Adrenal gland (tissue), 9 donors: ENCODE measurements at regions not wholly inside any gene's neighbourhood (a gene's known extent, or its start where the extent isn't known, plus 50 kb on each side); places are given as distances from the start of the nearest gene placed in this dataset.

Experiments used
- DNase-seq, 7 donors: peaks; one replicate each; pipeline ENCODE4 v3.0.0-alpha.2; 2019 to 2020
- H3K27ac ChIP-seq, 5 donors: fragments of 200-600 bp; sonication (generic) in 4 of 5; 1 replicate in 3 of 5; 2 replicates in 2 of 5; pipeline versions ENCODE4 v1.5.1 to v1.8.0; 2016 to 2020; ENCODE audit warnings: mild to moderate bottlenecking in 1 of 5
- H3K27me3 ChIP-seq: fragments of 200-600 bp; 2 replicates; pipeline ENCODE4 v1.8.0; 2021
- H3K36me3 ChIP-seq, 2 donors: fragments of 200-600 bp; replicated peaks in 1 of 2; 1 replicate in 1 of 2; 2 replicates in 1 of 2; pipeline versions ENCODE4 v1.5.1 to v1.8.0; 2018 to 2022
- H3K4me1 ChIP-seq, 2 donors: fragments of 200-600 bp; replicated peaks in 1 of 2; 1 replicate in 1 of 2; 2 replicates in 1 of 2; pipeline versions ENCODE4 v1.5.1 to v1.8.0; 2018 to 2021
- H3K4me3 ChIP-seq, 4 donors: fragments of 200-600 bp; sonication (generic) in 3 of 4; one replicate each; pipeline ENCODE4 v1.5.1; 2016 to 2018
- H3K9me3 ChIP-seq, 3 donors: fragments of 200-600 bp; sonication (generic) in 1 of 3; replicated peaks in 1 of 3; 1 replicate in 2 of 3; 2 replicates in 1 of 3; pipeline versions ENCODE4 v1.5.1 to v1.8.0; 2016 to 2021
- POLR2A ChIP-seq, 2 donors: fragments of 450-650 bp; IDR thresholded peaks; one replicate each; pipeline ENCODE4 v1.6.1; 2017; ENCODE audit warnings: antibody characterized with exemption in 2 of 2, mild to moderate bottlenecking in 2 of 2, moderate library complexity in 1 of 2
- WGBS, 4 donors: extraction: QIAGEN DNeasy Blood & Tissue Kit in 2 of 4; methylation state at CpG; one replicate each; pipeline versions ENCODE4 v1.1.5 to v1.1.7; 2013 to 2017; 5-methylcytosine and 5-hydroxymethylcytosine counted together
- intact Hi-C, 2 donors: fragments of 100-400 bp; cut with DNase I; formaldehyde crosslinking; loops; one replicate each; pipeline versions ENCODE4 v1.14.1 to v1.15.0; 2022 to 2023
- TF ChIP-seq, protein P1 (sequence below), 6 experiments: fragments of 450-650 bp in 4 of 6; fragments of 200-600 bp in 2 of 6; sonication (generic) in 1 of 6; IDR thresholded peaks; 1 replicate in 5 of 6; 2 replicates in 1 of 6; pipeline versions ENCODE4 v1.5.1 to v1.8.0; 2016 to 2021; ENCODE audit warnings: antibody characterized with exemption in 6 of 6, mild to moderate bottlenecking in 2 of 6, moderate library complexity in 1 of 6
- donor health status: healthy with polysubstance abuse.
- donor health status: Bipolar disorder and iron deficiency.
- donor health status: DM: yes; HTN: yes; CAD: no.
- donor health status: DM: no; HTN: no; CAD: no.
- donor health status: DM: no; HTN: no; CAD: no.

DNA sequence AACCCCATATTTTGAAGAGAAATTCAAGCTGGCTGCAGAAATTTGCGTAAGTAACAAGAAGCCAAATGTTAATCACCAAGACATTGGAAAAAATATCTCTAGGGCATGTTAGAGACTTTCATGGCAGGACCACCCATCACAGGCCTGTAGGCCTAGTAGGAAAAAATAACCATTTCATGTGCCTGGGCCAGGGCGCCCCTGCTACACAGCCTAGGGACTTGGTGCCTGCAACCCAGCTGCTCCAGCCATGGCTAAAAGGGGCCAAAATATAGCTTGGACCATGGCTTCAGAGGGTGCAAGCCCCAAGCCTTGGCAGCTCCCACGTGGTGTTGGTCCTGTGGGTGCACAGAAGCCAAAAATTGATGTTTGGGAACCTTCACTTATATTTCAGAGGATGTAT, 167.7 kb upstream of the NMUR2 start:
- Histone ChIP-seq H3K4me3 (no peak overlapping the region), H3K27ac (no peak overlapping the region), H3K36me3 (no peaks in the 10 kb centered on the region), H3K9me3 (no peaks in the 10 kb centered on the region), H3K27me3 (no peaks in the 10 kb centered on the region), H3K4me1 (no peaks in the 10 kb centered on the region)
- WGBS, 4 donors = 67 to 81% (median 75%) methylated on average over 3 of the region's 3 CpGs
- DNase-seq = no peak
- intact Hi-C loops = no loop called here
- TF ChIP-seq, protein P1, sequence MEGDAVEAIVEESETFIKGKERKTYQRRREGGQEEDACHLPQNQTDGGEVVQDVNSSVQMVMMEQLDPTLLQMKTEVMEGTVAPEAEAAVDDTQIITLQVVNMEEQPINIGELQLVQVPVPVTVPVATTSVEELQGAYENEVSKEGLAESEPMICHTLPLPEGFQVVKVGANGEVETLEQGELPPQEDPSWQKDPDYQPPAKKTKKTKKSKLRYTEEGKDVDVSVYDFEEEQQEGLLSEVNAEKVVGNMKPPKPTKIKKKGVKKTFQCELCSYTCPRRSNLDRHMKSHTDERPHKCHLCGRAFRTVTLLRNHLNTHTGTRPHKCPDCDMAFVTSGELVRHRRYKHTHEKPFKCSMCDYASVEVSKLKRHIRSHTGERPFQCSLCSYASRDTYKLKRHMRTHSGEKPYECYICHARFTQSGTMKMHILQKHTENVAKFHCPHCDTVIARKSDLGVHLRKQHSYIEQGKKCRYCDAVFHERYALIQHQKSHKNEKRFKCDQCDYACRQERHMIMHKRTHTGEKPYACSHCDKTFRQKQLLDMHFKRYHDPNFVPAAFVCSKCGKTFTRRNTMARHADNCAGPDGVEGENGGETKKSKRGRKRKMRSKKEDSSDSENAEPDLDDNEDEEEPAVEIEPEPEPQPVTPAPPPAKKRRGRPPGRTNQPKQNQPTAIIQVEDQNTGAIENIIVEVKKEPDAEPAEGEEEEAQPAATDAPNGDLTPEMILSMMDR (IDR thresholded peaks at IDR 0.05) = no peak
- no peak for TF ChIP-seq POLR2A (IDR thresholded peaks at IDR 0.05)

DNA sequence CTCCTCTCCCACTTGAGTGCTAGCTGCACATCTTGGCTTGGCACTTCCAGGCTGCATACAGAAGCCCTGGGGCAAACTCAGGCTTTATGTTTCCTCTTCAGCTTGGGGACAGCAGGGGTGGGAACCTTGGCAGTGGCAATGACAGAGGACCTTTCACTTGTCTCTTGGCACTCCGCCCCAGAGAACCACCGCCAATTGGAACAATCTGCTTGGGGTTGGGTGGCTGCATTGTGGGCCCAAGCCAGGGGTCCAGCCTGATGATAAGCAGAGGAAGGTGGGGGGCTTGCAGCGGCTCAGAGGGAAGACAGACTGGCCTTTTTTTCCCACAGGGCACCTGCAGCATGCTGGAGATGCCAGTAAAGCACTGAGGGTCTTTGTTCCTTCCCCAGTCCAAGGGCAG, 179.0 kb upstream of the NMUR2 start:
- H3K4me1 ChIP-seq = no peaks in the 10 kb centered on the region
- H3K9me3 ChIP-seq = no peaks in the 10 kb centered on the region
- intact Hi-C loops = no loop called here
- TF ChIP-seq, protein P1 (IDR thresholded peaks at IDR 0.05) = no peak
- no peak for TF ChIP-seq POLR2A (IDR thresholded peaks at IDR 0.05)
- H3K4me3 ChIP-seq = no peak overlapping the region
- no peak overlapping the region for H3K27ac ChIP-seq
- no peaks in the 10 kb centered on the region for H3K36me3 ChIP-seq
- WGBS, 4 donors = 63 to 93% (median 80%) methylated on average over 2 to 3 of the region's 3 CpGs
- DNase-seq = no peak
- H3K27me3 ChIP-seq = no peaks in the 10 kb centered on the region

DNA sequence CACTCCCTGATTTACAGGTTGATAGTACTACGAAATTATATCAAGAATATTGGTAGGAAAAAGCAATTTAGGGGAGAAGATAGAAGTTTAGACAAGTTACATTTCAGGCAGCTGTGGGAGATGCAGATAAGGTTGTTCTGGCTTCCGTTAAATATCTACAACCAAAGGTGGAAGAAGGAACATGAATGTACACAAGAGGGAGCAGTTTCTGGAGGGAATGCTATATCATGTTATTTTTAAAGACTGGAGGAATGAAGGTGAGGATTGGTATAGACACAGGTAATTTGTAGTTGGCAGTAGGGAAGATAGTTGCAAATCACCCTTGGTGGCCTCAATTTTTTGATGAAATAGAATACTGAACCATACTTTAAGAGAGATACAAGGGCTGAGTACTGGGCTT, 187.3 kb upstream of the NMUR2 start:
- Histone ChIP-seq H3K36me3 (no peaks in the 10 kb centered on the region), H3K27ac (no peak overlapping the region), H3K4me1 (no peaks in the 10 kb centered on the region), H3K9me3 (no peaks in the 10 kb centered on the region), H3K4me3 (no peak overlapping the region), H3K27me3 (no peaks in the 10 kb centered on the region)
- TF ChIP-seq POLR2A (IDR thresholded peaks at IDR 0.05) = no peak
- intact Hi-C loops = no loop called here
- 42 to 72% (median 57%) methylated on average over 2 of the region's 2 CpGs for WGBS, 4 donors
- no peak for DNase-seq

DNA sequence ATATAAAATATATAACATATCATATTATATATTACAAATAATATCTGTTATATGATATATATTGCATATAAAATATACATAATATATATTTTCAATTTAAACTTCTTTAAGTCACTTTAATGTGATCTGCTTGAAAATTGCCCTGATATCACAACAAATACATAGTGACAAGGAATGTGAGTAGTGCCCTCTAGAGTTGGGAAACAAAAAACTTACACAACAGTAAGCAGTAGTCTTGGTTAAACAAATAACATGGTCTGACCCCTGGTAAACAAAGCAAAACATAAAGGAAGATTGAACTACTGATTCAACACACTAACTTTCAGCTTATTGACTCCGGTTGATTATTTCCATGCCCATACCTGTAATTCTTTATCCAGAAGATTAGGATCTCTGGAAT, 188.3 kb upstream of the NMUR2 start:
- intact Hi-C loops = no loop called here
- DNase-seq = no peak
- Histone ChIP-seq H3K4me3 (no peak overlapping the region), H3K27me3 (no peaks in the 10 kb centered on the region), H3K4me1 (no peaks in the 10 kb centered on the region), H3K27ac (no peak overlapping the region), H3K9me3 (no peaks in the 10 kb centered on the region), H3K36me3 (no peaks in the 10 kb centered on the region)
- TF ChIP-seq, protein P1 (IDR thresholded peaks at IDR 0.05) = no peak
- TF ChIP-seq POLR2A (IDR thresholded peaks at IDR 0.05) = no peak
- WGBS, 4 donors = 76 to 100% (median 84%) methylated on average over 1 of the region's 1 CpG

DNA sequence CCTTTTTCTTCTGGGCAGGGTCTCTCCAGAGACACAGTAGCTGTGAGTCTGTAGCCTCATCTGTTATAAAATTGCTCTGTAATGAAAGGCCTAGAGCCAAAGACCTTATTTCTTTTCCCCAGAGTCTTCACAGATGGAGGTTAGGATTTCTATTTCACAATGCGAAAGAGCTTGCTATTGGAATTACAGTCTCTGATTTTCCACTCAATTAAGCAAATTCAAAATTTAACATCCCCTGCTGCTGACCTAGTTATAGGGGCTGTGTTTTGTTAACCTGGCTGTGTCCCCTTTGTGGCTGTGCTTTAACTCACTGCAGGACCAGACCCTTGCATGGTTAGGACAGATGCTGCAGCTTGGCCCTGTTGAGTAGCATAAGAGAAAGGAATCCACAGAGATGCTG, 190.3 kb upstream of the NMUR2 start:
- no peak overlapping the region for H3K4me3 ChIP-seq
- TF ChIP-seq POLR2A (IDR thresholded peaks at IDR 0.05) = no peak
- TF ChIP-seq, protein P1 (IDR thresholded peaks at IDR 0.05) = no peak
- no peak overlapping the region for H3K27ac ChIP-seq
- 86 to 93% (median 87%) methylated on average over 1 of the region's 1 CpG for WGBS, 4 donors
- intact Hi-C loops = no loop called here
- no peak for DNase-seq
- H3K4me1 ChIP-seq = no peaks in the 10 kb centered on the region
- no peaks in the 10 kb centered on the region for H3K36me3 ChIP-seq
- H3K27me3 ChIP-seq = no peaks in the 10 kb centered on the region
- no peaks in the 10 kb centered on the region for H3K9me3 ChIP-seq
